ENCODE measurements at regions not wholly inside any gene's neighbourhood (a gene's known extent, or its start where the extent isn't known, plus 50 kb on each side); places are given as distances from the start of the nearest gene placed in this dataset.

DNA sequence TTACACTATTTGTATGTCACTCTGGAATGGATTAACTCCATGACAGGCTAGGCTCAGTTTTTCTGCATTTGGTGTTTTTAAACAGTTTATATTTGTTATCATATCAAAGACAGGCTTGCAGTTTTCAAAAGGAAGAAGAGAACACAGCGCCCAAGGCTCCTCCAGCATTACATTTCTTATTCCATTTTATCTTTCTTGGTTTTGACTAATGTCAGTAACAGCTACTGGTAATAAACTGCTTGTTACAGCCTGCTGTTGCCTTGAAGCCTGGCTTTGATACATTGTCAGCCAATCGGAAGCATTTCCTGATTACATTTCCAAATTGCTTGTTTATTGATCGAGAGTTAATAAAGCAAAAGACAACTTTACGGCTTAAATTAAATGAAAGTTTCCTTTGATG lies 166.0 kb upstream of the MDFIC start:
- Mint-ChIP-seq H3K36me3 (no peaks in the 10 kb centered on the region), H3K4me1 (peaks cover 12% of the 10 kb centered on the region), H3K4me3 (no peak overlapping the region), H3K27ac (no peak overlapping the region), H3K9me3 (no peaks in the 10 kb centered on the region), H3K27me3 (ENCODE audit: low read depth) (no peaks in the 10 kb centered on the region)
- TF ChIP-seq, protein P1, sequence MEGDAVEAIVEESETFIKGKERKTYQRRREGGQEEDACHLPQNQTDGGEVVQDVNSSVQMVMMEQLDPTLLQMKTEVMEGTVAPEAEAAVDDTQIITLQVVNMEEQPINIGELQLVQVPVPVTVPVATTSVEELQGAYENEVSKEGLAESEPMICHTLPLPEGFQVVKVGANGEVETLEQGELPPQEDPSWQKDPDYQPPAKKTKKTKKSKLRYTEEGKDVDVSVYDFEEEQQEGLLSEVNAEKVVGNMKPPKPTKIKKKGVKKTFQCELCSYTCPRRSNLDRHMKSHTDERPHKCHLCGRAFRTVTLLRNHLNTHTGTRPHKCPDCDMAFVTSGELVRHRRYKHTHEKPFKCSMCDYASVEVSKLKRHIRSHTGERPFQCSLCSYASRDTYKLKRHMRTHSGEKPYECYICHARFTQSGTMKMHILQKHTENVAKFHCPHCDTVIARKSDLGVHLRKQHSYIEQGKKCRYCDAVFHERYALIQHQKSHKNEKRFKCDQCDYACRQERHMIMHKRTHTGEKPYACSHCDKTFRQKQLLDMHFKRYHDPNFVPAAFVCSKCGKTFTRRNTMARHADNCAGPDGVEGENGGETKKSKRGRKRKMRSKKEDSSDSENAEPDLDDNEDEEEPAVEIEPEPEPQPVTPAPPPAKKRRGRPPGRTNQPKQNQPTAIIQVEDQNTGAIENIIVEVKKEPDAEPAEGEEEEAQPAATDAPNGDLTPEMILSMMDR (IDR thresholded peaks at IDR 0.05; ENCODE audit: unreplicated experiment): no peak
- no peak for DNase-seq (ENCODE audit: low spot score in 2 of 2, unreplicated experiment in 2 of 2)

DNA sequence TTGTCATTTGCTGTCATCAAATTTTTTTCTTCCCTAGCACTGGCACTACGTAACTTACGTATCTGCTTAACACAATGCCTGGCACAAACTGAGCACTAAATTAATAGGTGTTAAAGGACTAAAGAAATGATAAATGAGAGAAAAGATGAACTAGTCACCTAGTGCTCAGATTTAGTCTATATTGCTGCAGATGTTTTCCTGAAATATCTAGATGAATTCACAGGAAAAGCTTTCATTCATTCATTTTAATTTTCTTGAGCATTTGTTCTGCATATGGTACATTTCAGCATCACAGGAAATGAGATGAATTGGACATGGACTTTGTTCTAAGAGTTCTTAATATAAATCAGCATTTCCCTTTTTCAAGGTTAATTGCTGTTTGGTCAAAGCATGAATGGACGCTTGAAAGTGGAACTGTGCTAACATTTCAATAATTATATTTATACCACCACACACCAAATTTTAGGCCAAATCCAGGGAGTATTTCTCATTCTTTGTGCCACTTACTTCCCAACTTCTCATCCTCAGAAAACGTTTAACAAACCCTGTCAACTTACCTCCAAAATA lies 163.2 kb upstream of the MDFIC start:
- no peaks in the 10 kb centered on the region for H3K27me3 Mint-ChIP-seq (ENCODE audit: low read depth)
- DNase-seq (ENCODE audit: low spot score in 2 of 2, unreplicated experiment in 2 of 2): no peak
- TF ChIP-seq, protein P1 (IDR thresholded peaks at IDR 0.05; ENCODE audit: unreplicated experiment): no peak
- no peak overlapping the region for H3K4me3 Mint-ChIP-seq
- peaks cover 12% of the 10 kb centered on the region for H3K4me1 Mint-ChIP-seq
- H3K9me3 Mint-ChIP-seq: peaks cover 5% of the 10 kb centered on the region
- no peaks in the 10 kb centered on the region for H3K36me3 Mint-ChIP-seq
- no peak overlapping the region for H3K27ac Mint-ChIP-seq

DNA sequence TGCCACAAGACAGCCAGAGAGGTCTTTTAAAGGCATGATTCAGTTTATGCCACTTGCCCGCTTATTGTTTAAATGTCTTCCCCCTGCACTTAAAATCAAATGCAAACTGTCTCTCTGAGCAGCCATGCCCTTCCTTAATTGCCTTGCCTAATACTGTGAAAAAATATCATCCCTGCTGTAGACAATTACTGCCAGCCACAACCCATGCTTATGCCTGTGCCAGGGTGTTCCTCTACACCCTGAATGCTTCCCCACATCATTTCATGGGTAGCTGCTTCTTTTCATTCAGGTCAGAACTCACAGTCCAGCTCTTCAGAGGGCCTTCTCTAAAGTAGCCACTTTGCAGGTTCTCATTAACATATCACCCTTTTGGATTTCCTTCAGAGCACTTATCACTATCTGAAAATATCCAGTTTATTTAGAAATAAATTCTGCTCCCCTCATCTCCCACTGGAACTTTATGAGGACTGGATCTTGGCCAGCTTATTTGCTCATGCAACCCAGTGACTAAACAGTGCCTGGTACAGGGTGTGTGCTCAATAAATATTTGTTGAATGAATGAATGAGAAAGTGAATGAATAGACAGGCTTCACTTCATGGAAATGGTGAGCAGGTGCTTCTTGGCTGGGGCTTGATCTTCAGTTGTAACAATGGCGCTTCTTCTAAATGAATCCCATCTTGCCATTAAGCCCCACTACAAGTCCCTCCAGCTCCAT lies 162.4 kb upstream of the MDFIC start:
- no peaks in the 10 kb centered on the region for H3K27me3 Mint-ChIP-seq (ENCODE audit: low read depth)
- TF ChIP-seq, protein P1 (IDR thresholded peaks at IDR 0.05; ENCODE audit: unreplicated experiment): no peak
- H3K4me1 Mint-ChIP-seq: peaks cover 12% of the 10 kb centered on the region
- H3K4me3 Mint-ChIP-seq: no peak overlapping the region
- H3K36me3 Mint-ChIP-seq: no peaks in the 10 kb centered on the region
- no peak overlapping the region for H3K27ac Mint-ChIP-seq
- H3K9me3 Mint-ChIP-seq: peaks cover 5% of the 10 kb centered on the region
- no peak for DNase-seq (ENCODE audit: low spot score in 2 of 2, unreplicated experiment in 2 of 2)

DNA sequence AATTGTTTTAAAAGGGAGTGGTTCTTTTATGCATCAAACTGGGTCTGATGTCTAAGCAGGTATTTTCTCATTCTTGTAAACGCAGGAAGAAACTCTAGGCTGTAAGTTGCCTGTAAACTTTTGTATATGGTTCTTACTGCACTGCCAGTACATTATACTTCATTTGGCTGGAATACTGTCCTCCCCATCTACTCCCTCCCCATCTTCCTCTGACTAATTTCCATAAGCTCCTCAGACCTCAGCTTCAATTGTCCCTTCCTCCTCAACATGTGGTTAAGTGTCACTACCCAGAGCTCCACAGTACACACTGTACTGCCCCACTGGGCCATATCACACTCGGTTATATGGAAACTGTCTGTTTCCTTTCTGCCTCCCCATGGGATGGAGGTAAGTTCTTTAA lies 161.4 kb upstream of the MDFIC start:
- no peaks in the 10 kb centered on the region for H3K27me3 Mint-ChIP-seq (ENCODE audit: low read depth)
- no peaks in the 10 kb centered on the region for H3K36me3 Mint-ChIP-seq

DNA sequence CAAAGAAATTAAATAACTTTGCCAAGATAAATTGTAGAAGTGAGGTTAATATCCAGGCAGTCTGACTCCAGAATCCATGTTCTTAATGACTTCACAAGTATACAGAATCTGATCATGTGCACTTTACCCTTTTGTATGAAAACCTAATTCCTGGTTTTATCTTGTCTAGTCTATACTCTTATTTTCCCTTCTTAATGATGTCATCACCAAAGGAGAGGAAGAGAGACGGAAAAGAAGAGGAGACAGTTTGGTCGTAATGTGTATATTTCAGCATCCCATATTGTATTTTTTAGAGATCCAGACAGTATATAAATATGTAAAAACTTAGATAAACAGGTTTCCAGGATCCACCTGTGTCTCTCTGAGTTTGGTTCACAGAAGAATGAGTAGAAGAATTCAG lies 159.9 kb upstream of the MDFIC start:
- peaks cover 5% of the 10 kb centered on the region for H3K4me1 Mint-ChIP-seq
- no peaks in the 10 kb centered on the region for H3K27me3 Mint-ChIP-seq (ENCODE audit: low read depth)
- no peak for DNase-seq (ENCODE audit: low spot score in 2 of 2, unreplicated experiment in 2 of 2)
- TF ChIP-seq, protein P1 (IDR thresholded peaks at IDR 0.05; ENCODE audit: unreplicated experiment): no peak
- no peaks in the 10 kb centered on the region for H3K36me3 Mint-ChIP-seq
- no peak overlapping the region for H3K27ac Mint-ChIP-seq
- no peak overlapping the region for H3K4me3 Mint-ChIP-seq
- peaks cover 5% of the 10 kb centered on the region for H3K9me3 Mint-ChIP-seq

More for the DNA sequence above, 161.4 kb upstream of the MDFIC start:
- Mint-ChIP-seq H3K27ac (no peak overlapping the region), H3K4me3 (no peak overlapping the region), H3K4me1 (peaks cover 12% of the 10 kb centered on the region), H3K9me3 (peaks cover 5% of the 10 kb centered on the region)
- no peak for DNase-seq (ENCODE audit: low spot score in 2 of 2, unreplicated experiment in 2 of 2)
- TF ChIP-seq, protein P1 (IDR thresholded peaks at IDR 0.05; ENCODE audit: unreplicated experiment): no peak
